WERI-Rb-1 (cell line): ENCODE measurements at regions not wholly inside any gene's neighbourhood (a gene's known extent, or its start where the extent isn't known, plus 50 kb on each side); places are given as distances from the start of the nearest gene placed in this dataset.

ENCODE experiments used
- DNase-seq: peaks from one replicate; pipeline ENCODE4 v3.0.0-alpha.2; 2020
- H3K27ac ChIP-seq: fragments of 250-450 bp; sonication (Bioruptor Pico); 2 replicates; pipeline ENCODE4 v1.5.1; 2020; ENCODE audit warnings: mild to moderate bottlenecking, moderate library complexity
- H3K27me3 ChIP-seq: fragments of 250-450 bp; sonication (Bioruptor Pico); 2 replicates; pipeline ENCODE4 v1.5.1; 2021; ENCODE audit warnings: mild to moderate bottlenecking, low read depth, moderate library complexity; ENCODE audit not compliant: insufficient read depth, severe bottlenecking
- H3K36me3 ChIP-seq: fragments of 250-450 bp; sonication (Bioruptor Pico); 2 replicates; pipeline ENCODE4 v1.5.1; 2020; ENCODE audit warnings: mild to moderate bottlenecking, moderate library complexity
- H3K4me3 ChIP-seq: 2 replicates; pipeline ENCODE4 v1.5.1; 2011; ENCODE audit warnings: low read depth, mild to moderate bottlenecking, control low read depth, low read length
- H3K9me3 ChIP-seq: fragments of 250-450 bp; sonication (Bioruptor Pico); 2 replicates; pipeline ENCODE4 v1.5.1; 2021; ENCODE audit warnings: mild to moderate bottlenecking, moderate library complexity; ENCODE audit not compliant: severe bottlenecking
- CTCF ChIP-seq: IDR thresholded peaks from 2 replicates; pipeline ENCODE4 v1.5.1; 2011; ENCODE audit warnings: low read depth, mild to moderate bottlenecking, control low read depth, inconsistent platforms, low read length

GRCh38 chr5:172546196-172546595, 91.9 kb upstream of the SH3PXD2B start:
- TF ChIP-seq CTCF: no peak
- Histone ChIP-seq H3K36me3 (no peaks in the 10 kb centered on the region), H3K27me3 (no peaks in the 10 kb centered on the region), H3K9me3 (no peaks in the 10 kb centered on the region), H3K4me3 (no peak overlapping the region), H3K27ac (no peak overlapping the region)
- no peak for DNase-seq

GRCh38 chr5:172545291-172545801, 91.0 kb upstream of the SH3PXD2B start:
- no peaks in the 10 kb centered on the region for H3K36me3 ChIP-seq
- TF ChIP-seq CTCF: no peak
- H3K27me3 ChIP-seq: no peaks in the 10 kb centered on the region
- no peak for DNase-seq
- no peak overlapping the region for H3K27ac ChIP-seq
- H3K9me3 ChIP-seq: no peaks in the 10 kb centered on the region
- H3K4me3 ChIP-seq: no peak overlapping the region

GRCh38 chr5:172544371-172545095, 90.2 kb upstream of the SH3PXD2B start:
- no peak for DNase-seq
- no peak for TF ChIP-seq CTCF
- Histone ChIP-seq H3K4me3 (no peak overlapping the region), H3K27me3 (no peaks in the 10 kb centered on the region), H3K9me3 (no peaks in the 10 kb centered on the region), H3K36me3 (no peaks in the 10 kb centered on the region), H3K27ac (no peak overlapping the region)

- no peak for DNase-seq
- Histone ChIP-seq H3K9me3 (no peaks in the 10 kb centered on the region), H3K4me3 (no peak overlapping the region), H3K27me3 (no peaks in the 10 kb centered on the region), H3K27ac (no peak overlapping the region), H3K36me3 (no peaks in the 10 kb centered on the region)
- no peak for TF ChIP-seq CTCF
These were observed 89.4 kb upstream of the SH3PXD2B start for GRCh38 chr5:172543484-172544298.

- TF ChIP-seq CTCF: no peak
- Histone ChIP-seq H3K36me3 (no peaks in the 10 kb centered on the region), H3K9me3 (no peaks in the 10 kb centered on the region), H3K4me3 (no peak overlapping the region), H3K27ac (no peak overlapping the region), H3K27me3 (no peaks in the 10 kb centered on the region)
- no peak for DNase-seq
These were observed 88.4 kb upstream of the SH3PXD2B start for GRCh38 chr5:172542651-172543131.
